ENCODE measurements at regions not wholly inside any gene's neighbourhood (a gene's known extent, or its start where the extent isn't known, plus 50 kb on each side); places are given as distances from the start of the nearest gene placed in this dataset.
"Not testable (repeated sequence)": the region's sequence is repeated elsewhere in the genome, so short reads cannot be mapped to it uniquely, and the experiment has no call there.

GRCh38 chr6:58117162-58117561 is 799.7 kb downstream of the PRIM2 start:
- TF ChIP-seq POLR2A (IDR thresholded peaks at IDR 0.05); CTCF (IDR thresholded peaks at IDR 0.05 in 4 of 5, conservative IDR thresholded peaks at IDR 0.05 in 1 of 5): not testable (repeated sequence)

Data from gastrocnemius medialis (tissue), 4 donors.